Osteocyte (in vitro differentiated cells): ENCODE measurements at regions not wholly inside any gene's neighbourhood (a gene's known extent, or its start where the extent isn't known, plus 50 kb on each side); places are given as distances from the start of the nearest gene placed in this dataset.

Source experiments
- DNase-seq: peaks from one replicate; pipeline ENCODE4 v3.0.0; 2021; ENCODE audit warnings: mixed read lengths; ENCODE audit not compliant: unreplicated experiment; ENCODE audit errors: extremely low spot score
- H3K27ac Mint-ChIP-seq: one replicate; pipeline ENCODE4 v1.8.0; 2021; ENCODE audit warnings: mild to moderate bottlenecking, mixed read lengths; ENCODE audit not compliant: unreplicated experiment
- H3K27me3 Mint-ChIP-seq: one replicate; pipeline ENCODE4 v1.8.0; 2021; ENCODE audit warnings: mixed read lengths; ENCODE audit not compliant: unreplicated experiment
- H3K36me3 Mint-ChIP-seq: one replicate; pipeline ENCODE4 v1.8.0; 2021; ENCODE audit warnings: mixed read lengths; ENCODE audit not compliant: unreplicated experiment
- H3K4me1 Mint-ChIP-seq: one replicate; pipeline ENCODE4 v1.8.0; 2021; ENCODE audit warnings: mixed read lengths; ENCODE audit not compliant: unreplicated experiment
- H3K4me3 Mint-ChIP-seq: one replicate; pipeline ENCODE4 v1.8.0; 2021; ENCODE audit warnings: mild to moderate bottlenecking, moderate library complexity, mixed read lengths; ENCODE audit not compliant: unreplicated experiment
- H3K9me3 Mint-ChIP-seq: one replicate; pipeline ENCODE4 v1.8.0; 2021; ENCODE audit warnings: mixed read lengths; ENCODE audit not compliant: unreplicated experiment
- CTCF ChIP-seq: fragments of 200-600 bp; sonication (generic); IDR thresholded peaks from 2 replicates; pipeline ENCODE4 v1.5.0; 2021; ENCODE audit warnings: antibody characterized with exemption, mild to moderate bottlenecking, moderate library complexity

- no peak for TF ChIP-seq CTCF
- no peaks in the 10 kb centered on the region for H3K27me3 Mint-ChIP-seq
- DNase-seq, result no peak
- no peak overlapping the region for H3K4me3 Mint-ChIP-seq
- H3K9me3 Mint-ChIP-seq, result peaks cover 7% of the 10 kb centered on the region
- no peaks in the 10 kb centered on the region for H3K4me1 Mint-ChIP-seq
- no peak overlapping the region for H3K27ac Mint-ChIP-seq
- H3K36me3 Mint-ChIP-seq, result no peaks in the 10 kb centered on the region
These were observed 772.0 kb downstream of the TECRL start for GRCh38 chr4:63637270-63637669.

DNA sequence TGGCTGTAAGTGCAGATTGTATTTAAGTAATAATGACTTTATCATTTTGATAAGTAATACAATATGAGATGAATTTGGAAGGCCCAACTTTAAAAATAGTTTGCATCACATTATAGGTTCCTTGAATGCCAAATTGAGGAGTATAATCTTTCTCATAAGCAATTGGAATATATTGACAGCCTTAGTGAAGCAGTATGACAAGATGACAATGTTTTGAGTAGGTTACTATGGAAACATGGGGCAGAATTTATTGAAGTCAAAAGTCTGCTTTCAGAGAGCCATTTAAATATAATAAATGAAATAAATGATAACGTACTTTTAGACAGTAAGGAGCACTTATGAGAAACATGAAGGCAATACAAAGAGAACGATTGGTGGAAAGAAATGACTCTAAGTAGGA, 776.4 kb downstream of the TECRL start:
- Mint-ChIP-seq H3K36me3 (no peaks in the 10 kb centered on the region), H3K4me3 (no peak overlapping the region), H3K4me1 (no peaks in the 10 kb centered on the region), H3K9me3 (peaks cover 7% of the 10 kb centered on the region), H3K27ac (no peak overlapping the region), H3K27me3 (no peaks in the 10 kb centered on the region)
- no peak for DNase-seq
- no peak for TF ChIP-seq CTCF

- no peak for TF ChIP-seq CTCF
- H3K4me1 Mint-ChIP-seq, result no peaks in the 10 kb centered on the region
- no peak for DNase-seq
- H3K4me3 Mint-ChIP-seq, result no peak overlapping the region
- H3K36me3 Mint-ChIP-seq, result no peaks in the 10 kb centered on the region
- peaks cover 6% of the 10 kb centered on the region for H3K27me3 Mint-ChIP-seq
- no peaks in the 10 kb centered on the region for H3K9me3 Mint-ChIP-seq
- no peak overlapping the region for H3K27ac Mint-ChIP-seq
These were observed 789.0 kb downstream of the TECRL start for GRCh38 chr4:63620271-63620670.

DNA sequence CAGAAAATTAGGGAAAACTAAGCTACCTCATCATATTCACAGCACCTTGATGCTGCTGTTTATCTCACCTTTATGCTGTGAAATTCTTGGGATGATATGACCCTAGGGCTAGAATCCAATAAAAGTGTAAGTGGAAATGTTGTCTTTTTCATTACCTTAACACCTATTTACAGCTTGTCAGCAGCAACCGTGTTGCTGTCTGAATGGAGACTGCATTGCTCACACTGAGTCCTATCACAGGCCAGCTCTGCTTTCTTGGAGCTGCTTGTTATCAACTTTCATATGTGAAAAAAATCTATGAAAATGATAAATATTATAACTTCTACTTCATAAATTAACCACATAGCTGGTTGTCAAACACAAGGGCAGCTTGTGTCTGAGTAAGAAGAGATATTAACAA, 789.5 kb downstream of the TECRL start:
- H3K9me3 Mint-ChIP-seq, result no peaks in the 10 kb centered on the region
- H3K4me3 Mint-ChIP-seq, result no peak overlapping the region
- no peaks in the 10 kb centered on the region for H3K4me1 Mint-ChIP-seq
- H3K27me3 Mint-ChIP-seq, result peaks cover 6% of the 10 kb centered on the region
- DNase-seq, result no peak
- TF ChIP-seq CTCF, result no peak
- no peaks in the 10 kb centered on the region for H3K36me3 Mint-ChIP-seq
- no peak overlapping the region for H3K27ac Mint-ChIP-seq

DNA sequence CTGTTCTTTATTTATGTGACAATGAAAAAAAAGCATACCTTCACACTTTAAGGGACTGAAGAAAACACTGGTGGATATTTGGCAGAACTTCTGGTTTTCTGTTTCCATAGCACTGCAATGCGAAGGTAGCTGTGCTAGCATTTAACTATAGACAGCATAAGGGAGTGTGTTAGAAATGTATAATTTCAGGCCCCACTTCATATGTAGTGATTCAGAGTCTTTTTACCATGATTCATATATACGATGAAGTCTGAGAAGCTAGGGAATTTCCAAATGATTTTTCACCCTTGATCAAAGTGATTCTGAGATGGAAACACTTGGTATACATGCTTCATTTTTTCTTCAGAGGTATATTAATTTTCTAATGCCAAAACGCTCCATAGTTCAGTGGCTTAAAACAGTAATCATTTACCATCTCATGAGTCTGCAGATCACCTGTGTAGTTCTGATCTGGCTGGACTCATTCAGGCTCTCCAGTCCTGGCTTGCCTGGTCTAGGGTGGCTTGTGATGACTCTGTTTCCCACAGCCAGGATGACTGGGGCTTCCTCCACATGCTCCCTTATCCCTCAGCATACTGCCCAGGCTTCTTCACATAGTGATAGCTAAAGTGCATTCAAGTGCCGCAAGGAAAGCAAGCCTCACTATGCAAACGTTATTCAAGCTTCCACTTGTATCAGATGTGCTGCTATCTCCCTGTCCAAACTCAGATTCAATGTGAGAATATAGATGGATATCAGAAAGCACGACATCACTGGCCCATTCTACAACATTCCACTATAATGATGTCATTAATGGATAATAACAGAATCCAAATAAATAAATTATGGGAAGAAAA, 790.1 kb downstream of the TECRL start:
- no peaks in the 10 kb centered on the region for H3K36me3 Mint-ChIP-seq
- no peak for DNase-seq
- H3K4me1 Mint-ChIP-seq, result no peaks in the 10 kb centered on the region
- no peaks in the 10 kb centered on the region for H3K9me3 Mint-ChIP-seq
- H3K27me3 Mint-ChIP-seq, result peaks cover 6% of the 10 kb centered on the region
- no peak overlapping the region for H3K4me3 Mint-ChIP-seq
- no peak for TF ChIP-seq CTCF
- H3K27ac Mint-ChIP-seq, result no peak overlapping the region
